Body of pancreas (tissue), 4 donors: ENCODE measurements at regions not wholly inside any gene's neighbourhood (a gene's known extent, or its start where the extent isn't known, plus 50 kb on each side); places are given as distances from the start of the nearest gene placed in this dataset.

ENCODE experiments used
- ATAC-seq: fragments of 150-250 bp; one replicate; pipeline ENCODE4 v1.9.1; 2016
- DNase-seq, 4 donors: peaks; one replicate each; pipeline ENCODE4 v3.0.0-alpha.2; 2019
- H3K27ac ChIP-seq, 4 donors: fragments of 200-600 bp; sonication (generic); 1 replicate in 3 of 4; 2 replicates in 1 of 4; pipeline versions ENCODE4 v1.5.1 to v1.6.1; 2016 to 2019; ENCODE audit warnings: mild to moderate bottlenecking in 1 of 4, mixed read lengths in 1 of 4, moderate library complexity in 1 of 4
- H3K27me3 ChIP-seq, 2 donors: fragments of 200-600 bp; sonication (generic); one replicate each; pipeline ENCODE4 v1.6.0; 2016; ENCODE audit warnings: mild to moderate bottlenecking in 1 of 2
- H3K36me3 ChIP-seq, 2 donors: fragments of 200-600 bp; sonication (generic); replicated peaks in 1 of 2; 2 replicates each; pipeline ENCODE4 v1.5.1; 2016; ENCODE audit warnings: low read depth in 2 of 2; ENCODE audit not compliant: insufficient read depth in 1 of 2
- H3K4me1 ChIP-seq: fragments of 200-600 bp; sonication (generic); one replicate; pipeline ENCODE4 v1.6.0; 2016
- H3K4me3 ChIP-seq, 2 donors: fragments of 200-600 bp; sonication (generic); 1 replicate in 1 of 2; 2 replicates in 1 of 2; pipeline ENCODE4 v1.5.1; 2016 to 2019
- H3K9me3 ChIP-seq, 3 donors: fragments of 200-600 bp; sonication (generic); 1 replicate in 2 of 3; 2 replicates in 1 of 3; pipeline ENCODE4 v1.5.1; 2016
- POLR2A ChIP-seq, 3 donors: fragments of 450-650 bp; IDR thresholded peaks; one replicate each; pipeline ENCODE4 v1.6.1; 2016; ENCODE audit warnings: antibody characterized with exemption in 3 of 3, mild to moderate bottlenecking in 2 of 3
- WGBS, 2 donors: methylation state at CpG; one replicate each; pipeline ENCODE4 v1.1.5; 2017; 5-methylcytosine and 5-hydroxymethylcytosine counted together
- intact Hi-C: fragments of 100-400 bp; cut with DNase I; formaldehyde crosslinking; loops from one replicate; pipeline ENCODE4 v1.15.1; 2023
- TF ChIP-seq, protein P1 (sequence below), 7 experiments: fragments of 450-650 bp in 4 of 7; fragments of 200-600 bp in 3 of 7; sonication (generic) in 3 of 7; IDR thresholded peaks; one replicate each; pipeline ENCODE4 v1.5.1; 2016 to 2019; ENCODE audit warnings: antibody characterized with exemption in 7 of 7

DNA sequence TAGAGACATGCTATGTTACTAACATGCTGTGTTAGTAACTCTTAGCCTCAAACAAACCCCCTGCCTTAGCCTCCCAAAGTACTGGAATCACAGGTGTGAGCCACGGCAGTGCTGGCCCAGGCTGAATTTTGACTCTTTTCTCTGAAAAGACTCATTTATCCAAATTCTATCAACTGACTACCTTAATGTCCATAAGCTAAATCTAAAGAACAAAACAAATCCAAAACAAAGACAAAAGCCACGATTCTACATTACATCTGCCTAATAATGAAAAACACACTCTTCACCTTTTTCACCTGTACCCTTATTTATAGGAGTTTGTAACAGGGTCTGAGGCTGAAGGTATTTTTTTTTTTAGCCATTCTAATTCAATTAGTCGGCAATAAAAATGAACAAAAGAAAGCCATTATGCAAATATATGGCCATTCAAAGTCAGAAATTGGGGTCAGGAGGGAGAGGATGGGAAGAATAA is 432.5 kb downstream of the RBFOX1 start:
- no peaks in the 10 kb centered on the region for H3K9me3 ChIP-seq
- no peak overlapping the region for H3K4me3 ChIP-seq
- no peaks in the 10 kb centered on the region for H3K4me1 ChIP-seq
- ATAC-seq: no peak
- no peaks in the 10 kb centered on the region for H3K27me3 ChIP-seq
- TF ChIP-seq, protein P1, sequence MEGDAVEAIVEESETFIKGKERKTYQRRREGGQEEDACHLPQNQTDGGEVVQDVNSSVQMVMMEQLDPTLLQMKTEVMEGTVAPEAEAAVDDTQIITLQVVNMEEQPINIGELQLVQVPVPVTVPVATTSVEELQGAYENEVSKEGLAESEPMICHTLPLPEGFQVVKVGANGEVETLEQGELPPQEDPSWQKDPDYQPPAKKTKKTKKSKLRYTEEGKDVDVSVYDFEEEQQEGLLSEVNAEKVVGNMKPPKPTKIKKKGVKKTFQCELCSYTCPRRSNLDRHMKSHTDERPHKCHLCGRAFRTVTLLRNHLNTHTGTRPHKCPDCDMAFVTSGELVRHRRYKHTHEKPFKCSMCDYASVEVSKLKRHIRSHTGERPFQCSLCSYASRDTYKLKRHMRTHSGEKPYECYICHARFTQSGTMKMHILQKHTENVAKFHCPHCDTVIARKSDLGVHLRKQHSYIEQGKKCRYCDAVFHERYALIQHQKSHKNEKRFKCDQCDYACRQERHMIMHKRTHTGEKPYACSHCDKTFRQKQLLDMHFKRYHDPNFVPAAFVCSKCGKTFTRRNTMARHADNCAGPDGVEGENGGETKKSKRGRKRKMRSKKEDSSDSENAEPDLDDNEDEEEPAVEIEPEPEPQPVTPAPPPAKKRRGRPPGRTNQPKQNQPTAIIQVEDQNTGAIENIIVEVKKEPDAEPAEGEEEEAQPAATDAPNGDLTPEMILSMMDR (IDR thresholded peaks at IDR 0.05): no peak
- TF ChIP-seq POLR2A (IDR thresholded peaks at IDR 0.05): no peak
- H3K36me3 ChIP-seq: no peaks in the 10 kb centered on the region
- H3K27ac ChIP-seq: no peak overlapping the region
- DNase-seq: no peak
- 23 to 24% methylated on average over 3 of the region's 3 CpGs for WGBS, 2 donors
- intact Hi-C loops: no loop called here

DNA sequence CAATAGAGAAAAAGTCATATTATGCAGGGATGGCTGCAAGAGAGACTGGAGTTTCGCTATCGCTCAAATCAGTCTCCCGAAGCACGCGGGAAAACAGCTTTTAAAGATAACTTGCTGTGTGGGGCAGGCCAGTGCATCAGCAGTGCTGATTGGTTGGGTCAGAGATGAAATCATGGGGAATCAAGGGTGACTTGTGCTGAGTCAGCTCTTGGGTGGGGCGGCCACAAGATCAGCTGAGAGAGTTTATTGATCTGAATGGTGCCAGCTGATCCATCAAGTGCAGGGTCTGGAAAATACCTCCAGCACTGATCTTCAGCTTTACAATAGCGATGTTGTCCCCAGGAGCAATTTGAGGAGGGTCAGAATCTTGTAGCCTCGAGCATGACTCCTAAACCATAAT is 430.5 kb downstream of the RBFOX1 start:
- TF ChIP-seq POLR2A (IDR thresholded peaks at IDR 0.05): no peak
- TF ChIP-seq, protein P1 (IDR thresholded peaks at IDR 0.05): no peak
- 44 to 53% methylated on average over 8 of the region's 8 CpGs for WGBS, 2 donors
- Histone ChIP-seq H3K27me3 (no peaks in the 10 kb centered on the region), H3K4me1 (no peaks in the 10 kb centered on the region), H3K9me3 (no peaks in the 10 kb centered on the region), H3K36me3 (no peaks in the 10 kb centered on the region), H3K27ac (no peak overlapping the region), H3K4me3 (no peak overlapping the region)
- DNase-seq (no peak), ATAC-seq (no peak)
- intact Hi-C loops: no loop called here
